HUES64 (cell line): ENCODE measurements at regions not wholly inside any gene's neighbourhood (a gene's known extent, or its start where the extent isn't known, plus 50 kb on each side); places are given as distances from the start of the nearest gene placed in this dataset.

Source experiments
- H3K27ac ChIP-seq: 2 replicates; pipeline ENCODE4 v1.7.0; 2013; ENCODE audit warnings: low read depth, low read length, inconsistent platforms
- H3K27me3 ChIP-seq: 2 replicates; pipeline ENCODE4 v1.6.1; 2013; ENCODE audit warnings: mild to moderate bottlenecking, low read length; ENCODE audit not compliant: insufficient read depth
- H3K36me3 ChIP-seq: 2 replicates; pipeline ENCODE4 v1.6.1; 2013; ENCODE audit warnings: mild to moderate bottlenecking, low read length; ENCODE audit not compliant: insufficient read depth
- H3K4me1 ChIP-seq: 2 replicates; pipeline ENCODE4 v1.6.1; 2013; ENCODE audit warnings: mild to moderate bottlenecking, low read length, moderate library complexity; ENCODE audit not compliant: insufficient read depth
- H3K4me3 ChIP-seq: 2 replicates; pipeline ENCODE4 v1.5.1; 2013; ENCODE audit warnings: mild to moderate bottlenecking, low read length, moderate library complexity
- H3K9ac ChIP-seq: 2 replicates; pipeline ENCODE4 v1.6.1; 2013; ENCODE audit warnings: mild to moderate bottlenecking, low read depth, low read length
- H3K9me3 ChIP-seq: 2 replicates; pipeline ENCODE4 v1.6.1; 2013; ENCODE audit warnings: low read depth, low read length; ENCODE audit not compliant: insufficient read depth
- WGBS: fragments of 150-250, 120-280 bp; methylation state at CpG from one replicate; pipeline ENCODE4 v1.1.7; 2013; ENCODE audit warnings: missing lambda C conversion rate; 5-methylcytosine and 5-hydroxymethylcytosine counted together

DNA sequence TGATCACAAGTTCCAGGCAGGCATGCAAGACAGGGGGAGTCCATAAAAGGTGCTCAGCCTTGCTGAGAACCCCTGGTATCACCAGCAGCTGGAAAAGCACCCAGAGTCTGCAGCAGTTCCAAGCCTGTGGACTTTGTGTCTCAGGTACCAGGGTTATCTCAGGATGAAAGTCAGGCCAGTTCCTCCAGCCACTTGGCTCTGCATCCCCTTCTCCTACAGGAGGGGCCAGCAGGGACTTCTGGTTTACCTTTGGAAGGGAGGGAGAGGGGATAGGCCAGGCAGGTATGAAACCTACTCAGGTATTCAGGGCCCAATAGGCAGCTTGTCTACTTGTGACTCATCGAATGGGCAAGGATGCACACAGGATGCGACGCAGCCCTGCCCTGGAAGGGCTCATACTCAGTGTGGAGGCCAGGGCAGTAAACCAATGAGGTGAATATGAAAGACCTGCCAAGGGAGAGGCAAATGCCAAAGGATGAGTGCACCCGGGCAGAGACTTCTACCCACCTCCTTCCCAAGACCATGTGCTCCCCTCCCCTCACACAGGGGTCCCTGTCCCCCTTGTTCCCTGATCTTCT, 148.2 kb downstream of the SLC38A6 start:
- Histone ChIP-seq H3K36me3 (no peaks in the 10 kb centered on the region), H3K27ac (no peak overlapping the region), H3K27me3 (no peaks in the 10 kb centered on the region), H3K9ac (no peak overlapping the region), H3K4me1 (0 out of 2 replicates have a peak, but pooled peaks cover 5% of the 10 kb centered on the region), H3K4me3 (no peak overlapping the region), H3K9me3 (no peaks in the 10 kb centered on the region)
- WGBS: 93% methylated on average over 4 of the region's 4 CpGs

DNA sequence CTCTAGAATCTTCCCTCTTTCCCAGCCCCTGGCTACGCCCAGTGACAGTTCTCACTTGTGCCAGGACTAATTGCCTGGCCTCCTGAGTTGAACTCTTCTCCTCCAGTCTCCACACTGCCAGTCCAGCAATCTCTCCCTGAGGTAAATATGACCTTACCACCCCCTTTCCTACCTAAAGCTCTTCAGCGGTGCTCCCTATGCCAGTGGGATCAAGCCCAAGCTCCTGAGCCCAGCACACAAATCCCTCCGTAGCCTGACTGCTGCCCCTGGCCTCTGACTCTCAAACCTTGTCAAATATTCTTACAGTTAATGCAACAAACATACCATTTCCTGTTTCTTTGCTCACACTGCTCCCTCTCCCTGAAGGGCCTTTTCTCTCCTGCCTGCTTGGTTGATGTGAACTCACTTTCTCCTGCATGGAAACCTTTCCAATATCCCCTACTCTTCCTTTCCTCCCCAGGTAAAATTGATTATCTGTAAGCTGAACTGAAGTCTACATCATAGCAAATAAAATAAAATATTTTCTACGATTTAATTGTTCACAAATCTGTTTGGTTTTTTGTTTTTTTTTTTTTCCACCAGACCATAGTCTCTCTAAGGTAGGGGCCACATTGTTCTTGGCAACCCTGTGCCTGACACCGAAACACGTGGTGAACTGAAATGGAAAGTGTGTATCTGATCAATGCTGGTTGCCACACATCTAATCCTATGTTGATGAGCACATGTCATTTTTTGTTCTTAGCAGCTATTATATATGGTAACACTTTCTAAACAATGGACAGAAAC, 147.5 kb downstream of the SLC38A6 start:
- no peak overlapping the region for H3K27ac ChIP-seq
- no peaks in the 10 kb centered on the region for H3K36me3 ChIP-seq
- WGBS: 90% methylated on average over 6 of the region's 6 CpGs
- 0 out of 2 replicates have a peak, but pooled peaks cover 5% of the 10 kb centered on the region for H3K4me1 ChIP-seq
- H3K27me3 ChIP-seq: no peaks in the 10 kb centered on the region
- H3K4me3 ChIP-seq: no peak overlapping the region
- no peak overlapping the region for H3K9ac ChIP-seq
- H3K9me3 ChIP-seq: no peaks in the 10 kb centered on the region

DNA sequence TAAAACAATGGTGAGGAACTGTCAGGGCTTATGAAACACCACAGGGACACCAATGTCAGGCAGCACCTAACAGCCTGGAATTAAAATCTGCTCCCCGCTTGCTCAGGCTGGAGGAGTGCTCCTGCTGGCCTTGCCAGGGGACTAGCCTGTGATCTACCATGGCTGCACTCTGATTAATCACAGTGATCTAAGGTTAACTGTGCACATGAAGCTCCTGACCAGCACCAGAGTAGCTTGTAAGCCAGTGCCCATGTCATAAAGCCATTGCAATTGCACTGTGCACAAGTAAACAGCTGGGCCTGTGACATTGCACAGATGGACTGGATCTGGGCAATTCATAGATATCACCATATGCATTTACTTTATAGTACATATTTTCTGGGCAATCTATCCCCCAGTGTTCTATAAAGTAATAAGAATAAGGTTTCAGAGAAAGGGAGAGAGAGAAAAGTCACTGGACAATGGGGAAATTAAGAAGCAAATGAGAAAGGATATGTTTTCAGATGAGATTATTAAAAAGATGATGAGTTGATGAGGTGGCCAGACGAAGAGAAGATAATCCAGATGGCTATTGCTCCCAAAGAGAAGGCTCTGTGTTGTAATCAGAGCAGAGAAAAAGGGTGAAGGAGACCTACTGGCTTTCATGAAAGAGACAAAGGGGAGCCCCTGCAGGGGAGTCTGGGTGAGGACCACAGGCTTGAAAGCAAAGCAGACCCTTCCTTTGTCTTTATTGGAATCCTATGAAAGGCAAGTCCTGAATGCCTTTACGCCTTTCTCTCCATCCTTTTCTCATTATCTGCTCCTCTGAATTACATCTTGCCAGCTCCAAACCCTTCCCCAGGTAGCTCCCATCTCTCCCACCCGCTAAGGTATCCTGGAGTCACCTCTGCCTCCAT, 145.8 kb downstream of the SLC38A6 start:
- Histone ChIP-seq H3K27me3 (no peaks in the 10 kb centered on the region), H3K4me1 (0 out of 2 replicates have a peak, but pooled peaks cover 5% of the 10 kb centered on the region), H3K9ac (no peak overlapping the region), H3K27ac (no peak overlapping the region), H3K36me3 (no peaks in the 10 kb centered on the region), H3K9me3 (peaks cover 7% of the 10 kb centered on the region; the same call in 1 of the 2 replicates), H3K4me3 (no peak overlapping the region)
- 76% methylated on average over 4 of the region's 4 CpGs for WGBS

DNA sequence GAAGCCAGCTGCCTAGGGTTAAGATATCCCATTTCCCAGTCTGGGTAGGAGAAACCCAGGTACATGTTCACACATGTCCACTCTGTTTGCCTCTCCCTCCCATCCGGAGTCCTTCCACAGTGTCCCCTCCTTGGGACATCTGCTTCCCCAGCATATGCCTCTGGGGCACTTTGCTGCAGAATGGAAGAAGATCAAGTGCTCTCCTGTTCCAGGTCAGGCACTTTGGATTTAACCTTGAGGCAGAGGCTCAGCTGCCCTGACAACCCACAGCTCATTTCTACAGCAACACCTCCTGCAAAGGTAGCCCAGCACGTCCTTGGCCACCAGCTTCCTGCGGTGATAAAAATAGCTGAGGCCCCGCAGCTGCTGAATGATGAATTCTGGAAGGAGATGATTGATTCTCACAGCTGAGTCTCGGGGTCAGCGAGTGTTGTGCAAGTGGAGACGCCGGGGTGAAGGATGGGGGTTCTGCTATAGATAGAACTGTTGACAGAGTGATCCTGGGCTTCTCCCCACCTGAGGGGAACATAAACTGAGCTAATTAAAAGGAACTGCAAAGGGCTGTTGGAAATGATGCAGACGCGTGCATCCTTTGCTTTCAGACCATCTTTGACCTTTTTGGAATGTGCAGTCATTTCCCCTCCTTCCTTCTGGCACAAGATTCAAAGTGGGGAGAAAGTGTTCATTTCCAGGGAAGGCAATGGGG, 145.0 kb downstream of the SLC38A6 start:
- WGBS: 89% methylated on average over 10 of the region's 10 CpGs
- Histone ChIP-seq H3K4me1 (0 out of 2 replicates have a peak, but pooled peaks cover 5% of the 10 kb centered on the region), H3K27ac (no peak overlapping the region)

DNA sequence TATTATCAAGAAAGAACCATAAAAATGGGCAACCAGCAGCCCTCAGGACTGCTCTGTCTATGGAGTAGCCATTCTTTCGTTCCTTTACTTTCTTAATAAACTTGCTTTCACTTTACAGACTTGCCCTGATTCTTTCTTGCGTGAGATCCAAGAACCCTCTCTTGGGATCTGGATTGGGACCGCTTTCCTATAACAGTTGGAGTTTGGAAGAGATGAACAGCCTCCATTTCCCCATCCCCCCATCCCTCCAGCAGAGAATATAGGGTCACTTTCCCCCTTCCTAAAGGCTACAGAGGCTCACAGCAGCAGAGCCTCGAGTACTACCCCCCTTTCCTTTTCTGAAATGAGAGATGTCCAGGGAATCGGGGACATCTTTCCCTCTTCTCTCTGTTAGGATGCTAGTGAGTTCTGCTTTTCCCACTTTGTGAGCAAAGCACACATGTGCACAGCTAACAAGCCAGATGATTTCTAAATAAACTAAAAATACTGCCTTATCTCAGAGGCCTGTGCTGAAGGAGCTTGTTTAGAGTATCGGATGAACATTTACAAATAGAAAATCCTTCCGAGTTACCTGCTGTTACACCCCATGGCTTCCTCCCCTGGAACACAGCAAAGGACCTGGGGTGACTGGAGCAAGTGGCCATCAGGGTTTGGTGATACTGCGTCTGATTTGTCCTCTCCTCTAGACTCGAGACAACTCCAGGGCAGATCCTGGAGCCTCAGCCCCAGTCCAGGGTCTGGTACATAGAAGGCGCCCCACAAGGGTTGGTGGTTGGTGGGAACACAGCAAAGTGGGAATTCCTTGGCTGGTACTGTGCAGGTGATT, 144.2 kb downstream of the SLC38A6 start:
- Histone ChIP-seq H3K4me3 (no peak overlapping the region), H3K27ac (no peak overlapping the region), H3K27me3 (no peaks in the 10 kb centered on the region), H3K9ac (no peak overlapping the region), H3K36me3 (peaks cover 4% of the 10 kb centered on the region; the same call in 1 of the 2 replicates), H3K9me3 (peaks cover 23% of the 10 kb centered on the region), H3K4me1 (0 out of 2 replicates have a peak, but pooled peaks cover 5% of the 10 kb centered on the region)
- 98% methylated on average over 10 of the region's 10 CpGs for WGBS

More for the DNA sequence above, 145.0 kb downstream of the SLC38A6 start:
- Histone ChIP-seq H3K9me3 (peaks cover 16% of the 10 kb centered on the region), H3K4me3 (no peak overlapping the region), H3K27me3 (no peaks in the 10 kb centered on the region), H3K9ac (no peak overlapping the region), H3K36me3 (peaks cover under 1% of the 10 kb centered on the region; the same call in 1 of the 2 replicates)

DNA sequence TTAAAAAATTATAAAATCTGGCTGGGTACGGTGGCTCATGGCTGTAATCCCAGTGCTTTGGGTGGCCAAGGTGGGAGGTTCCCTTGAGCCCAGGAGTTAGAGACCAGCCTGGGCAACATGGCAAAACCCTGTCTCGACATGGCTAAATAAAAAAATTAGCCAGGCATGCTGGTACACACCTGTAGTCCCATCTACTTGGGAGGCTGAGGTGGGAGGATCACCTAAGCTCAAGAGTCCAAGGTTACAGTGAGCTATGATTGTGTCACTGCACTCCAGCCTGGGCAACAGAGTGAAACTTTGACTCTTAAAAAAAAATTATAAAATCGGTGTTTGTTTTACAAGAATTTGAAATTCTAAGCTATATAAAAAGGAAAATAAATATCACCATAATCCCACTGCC, 141.8 kb downstream of the SLC38A6 start:
- H3K9me3 ChIP-seq: peaks cover 23% of the 10 kb centered on the region
- H3K4me1 ChIP-seq: peaks cover 24% of the 10 kb centered on the region

DNA sequence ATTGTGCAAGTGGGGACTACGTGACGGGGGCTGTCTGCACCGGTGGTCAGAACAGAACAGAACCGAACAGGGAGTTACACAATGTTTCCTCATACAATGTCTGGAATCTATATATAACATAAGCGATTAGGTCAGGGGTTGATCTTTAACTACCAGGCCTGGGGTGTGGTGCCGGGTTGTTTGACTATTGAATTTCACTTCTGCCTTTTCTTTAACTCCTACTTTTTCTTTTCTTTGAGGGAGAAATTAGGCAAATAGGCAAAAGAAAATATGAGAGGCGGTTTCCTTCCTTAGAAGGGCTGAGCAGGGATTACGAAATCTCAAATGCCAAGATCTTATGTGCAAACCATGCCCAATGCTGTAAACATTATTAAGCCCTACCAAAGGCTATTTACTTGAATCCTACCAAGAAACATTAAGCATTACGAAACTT, 140.3 kb downstream of the SLC38A6 start:
- Histone ChIP-seq H3K36me3 (peaks cover 4% of the 10 kb centered on the region; the same call in 1 of the 2 replicates), H3K27ac (no peak overlapping the region), H3K4me3 (no peak overlapping the region), H3K9me3 (peaks cover 23% of the 10 kb centered on the region), H3K27me3 (no peaks in the 10 kb centered on the region), H3K4me1 (peaks cover 24% of the 10 kb centered on the region), H3K9ac (no peak overlapping the region)
- 96% methylated on average over 8 of the region's 9 CpGs for WGBS

More for the DNA sequence above, 141.8 kb downstream of the SLC38A6 start:
- Histone ChIP-seq H3K27ac (no peak overlapping the region), H3K9ac (no peak overlapping the region), H3K4me3 (no peak overlapping the region), H3K27me3 (no peaks in the 10 kb centered on the region), H3K36me3 (peaks cover 4% of the 10 kb centered on the region; the same call in 1 of the 2 replicates)
- WGBS: 95% methylated on average over 2 of the region's 3 CpGs

DNA sequence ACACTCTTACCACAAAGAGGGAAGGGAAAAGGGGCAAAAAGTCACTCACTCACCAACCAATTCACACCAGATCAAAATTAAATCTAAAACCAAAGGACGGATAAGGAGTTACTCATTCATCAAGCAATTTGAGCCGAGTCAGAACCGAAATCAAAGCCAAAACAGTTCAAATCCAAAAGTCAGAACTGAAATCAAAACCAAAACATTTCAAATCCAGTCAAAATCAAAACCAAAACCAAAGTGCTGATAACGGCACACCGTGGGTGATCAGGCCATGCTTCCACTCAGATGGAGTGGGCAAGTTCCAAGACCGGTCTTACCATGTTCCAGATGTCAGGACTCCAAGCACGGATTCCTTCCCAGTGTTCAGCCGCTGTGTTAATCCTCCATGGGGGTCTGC, 139.5 kb downstream of the SLC38A6 start:
- Histone ChIP-seq H3K9ac (no peak overlapping the region), H3K9me3 (peaks cover 23% of the 10 kb centered on the region), H3K4me1 (peaks cover 20% of the 10 kb centered on the region), H3K27ac (no peak overlapping the region), H3K36me3 (peaks cover 4% of the 10 kb centered on the region; the same call in 1 of the 2 replicates), H3K4me3 (no peak overlapping the region), H3K27me3 (no peaks in the 10 kb centered on the region)
- 95% methylated on average over 8 of the region's 8 CpGs for WGBS

DNA sequence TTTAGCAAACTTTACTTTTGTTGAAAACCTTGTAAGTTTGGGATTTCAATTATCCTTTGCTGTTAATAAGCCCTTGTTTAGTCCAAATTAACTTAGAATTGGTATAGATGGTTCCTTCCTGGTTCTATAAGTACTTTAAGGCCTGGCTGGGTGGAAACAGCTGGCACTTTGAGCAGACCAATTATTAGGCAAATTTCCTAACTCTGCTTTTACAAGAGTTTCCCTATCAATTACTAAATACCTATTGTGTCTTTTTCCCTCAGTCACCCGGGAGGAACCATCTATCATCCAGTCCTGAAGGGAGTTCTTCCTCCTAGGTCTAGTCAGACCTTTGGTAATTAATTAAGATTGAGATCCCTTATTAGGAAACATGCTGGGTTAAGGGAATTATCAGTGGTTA, 138.0 kb downstream of the SLC38A6 start:
- Histone ChIP-seq H3K27me3 (no peaks in the 10 kb centered on the region), H3K27ac (peak overlapping the region; percentile 70; the same call in 1 of the 2 replicates), H3K9ac (no peak overlapping the region)

DNA sequence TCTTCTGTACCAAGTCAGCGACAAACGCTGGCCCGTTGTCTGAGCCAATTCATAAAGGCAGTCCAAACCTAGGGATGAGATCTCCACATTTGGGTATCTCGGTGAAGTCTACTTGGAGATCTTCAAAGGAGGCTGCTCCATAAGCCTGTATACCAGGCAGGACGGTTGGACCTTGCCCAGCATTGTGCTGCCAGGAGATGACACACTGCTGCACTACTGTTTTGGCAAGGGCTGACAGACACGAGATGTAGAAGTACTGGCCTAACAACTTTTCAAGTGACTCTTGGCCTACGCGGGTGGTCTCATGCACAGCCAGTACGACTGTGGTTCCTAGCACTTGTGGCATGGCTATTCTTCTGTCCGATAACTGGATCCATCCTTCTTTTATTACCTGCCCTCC, 135.3 kb downstream of the SLC38A6 start:
- peaks cover 30% of the 10 kb centered on the region for H3K9me3 ChIP-seq
- no peak overlapping the region for H3K4me3 ChIP-seq
- no peak overlapping the region for H3K9ac ChIP-seq
- H3K36me3 ChIP-seq: peaks cover 4% of the 10 kb centered on the region; the same call in 1 of the 2 replicates
- 95% methylated on average over 10 of the region's 10 CpGs for WGBS
- H3K27ac ChIP-seq: no peak overlapping the region
- H3K27me3 ChIP-seq: no peaks in the 10 kb centered on the region
- H3K4me1 ChIP-seq: peaks cover 23% of the 10 kb centered on the region

More for the DNA sequence above, 138.0 kb downstream of the SLC38A6 start:
- H3K4me1 ChIP-seq: peaks cover 20% of the 10 kb centered on the region
- H3K4me3 ChIP-seq: no peak overlapping the region
- H3K9me3 ChIP-seq: peaks cover 36% of the 10 kb centered on the region
- H3K36me3 ChIP-seq: peaks cover 4% of the 10 kb centered on the region; the same call in 1 of the 2 replicates
- 0% methylated on average over 1 of the region's 1 CpG for WGBS
